GM10266 (cell line): ENCODE measurements at regions not wholly inside any gene's neighbourhood (a gene's known extent, or its start where the extent isn't known, plus 50 kb on each side); places are given as distances from the start of the nearest gene placed in this dataset.

Source experiments
- DNase-seq: peaks from one replicate; pipeline ENCODE4 v3.0.0; 2012; ENCODE audit errors: extremely low spot score
- TF ChIP-seq, protein P1 (sequence below): IDR thresholded peaks from 2 replicates; pipeline ENCODE4 v1.5.1; 2012; ENCODE audit warnings: mild to moderate bottlenecking, low read depth; ENCODE audit not compliant: control insufficient read depth, insufficient read depth; ENCODE audit errors: missing control alignments

DNA sequence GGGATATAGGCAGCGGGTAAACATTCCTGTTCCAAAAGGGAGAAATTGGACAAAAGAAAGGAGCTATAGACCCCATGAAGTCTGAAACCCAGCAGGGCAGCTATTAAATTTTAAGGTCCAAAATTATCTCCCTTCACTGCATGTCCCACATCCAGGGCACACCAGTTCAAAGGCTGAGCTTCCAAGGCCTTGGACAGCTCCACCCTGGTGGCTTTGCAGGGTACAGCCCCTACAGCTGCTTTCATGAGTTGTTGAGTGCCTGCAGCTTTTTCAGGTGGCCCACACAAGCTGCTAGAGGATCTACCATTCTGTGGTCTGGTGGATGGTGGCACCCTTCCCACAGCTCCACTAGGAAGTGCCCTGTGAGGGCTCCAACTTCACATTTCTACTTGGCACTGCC is 662.5 kb upstream of the PKN2 start:
- DNase-seq, result no peak
- TF ChIP-seq, protein P1, sequence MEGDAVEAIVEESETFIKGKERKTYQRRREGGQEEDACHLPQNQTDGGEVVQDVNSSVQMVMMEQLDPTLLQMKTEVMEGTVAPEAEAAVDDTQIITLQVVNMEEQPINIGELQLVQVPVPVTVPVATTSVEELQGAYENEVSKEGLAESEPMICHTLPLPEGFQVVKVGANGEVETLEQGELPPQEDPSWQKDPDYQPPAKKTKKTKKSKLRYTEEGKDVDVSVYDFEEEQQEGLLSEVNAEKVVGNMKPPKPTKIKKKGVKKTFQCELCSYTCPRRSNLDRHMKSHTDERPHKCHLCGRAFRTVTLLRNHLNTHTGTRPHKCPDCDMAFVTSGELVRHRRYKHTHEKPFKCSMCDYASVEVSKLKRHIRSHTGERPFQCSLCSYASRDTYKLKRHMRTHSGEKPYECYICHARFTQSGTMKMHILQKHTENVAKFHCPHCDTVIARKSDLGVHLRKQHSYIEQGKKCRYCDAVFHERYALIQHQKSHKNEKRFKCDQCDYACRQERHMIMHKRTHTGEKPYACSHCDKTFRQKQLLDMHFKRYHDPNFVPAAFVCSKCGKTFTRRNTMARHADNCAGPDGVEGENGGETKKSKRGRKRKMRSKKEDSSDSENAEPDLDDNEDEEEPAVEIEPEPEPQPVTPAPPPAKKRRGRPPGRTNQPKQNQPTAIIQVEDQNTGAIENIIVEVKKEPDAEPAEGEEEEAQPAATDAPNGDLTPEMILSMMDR, result no peak

- DNase-seq, result no peak
- TF ChIP-seq, protein P1, result no peak
Measured at GRCh38 chr1:88022516-88022915, 661.6 kb upstream of the PKN2 start.

DNA sequence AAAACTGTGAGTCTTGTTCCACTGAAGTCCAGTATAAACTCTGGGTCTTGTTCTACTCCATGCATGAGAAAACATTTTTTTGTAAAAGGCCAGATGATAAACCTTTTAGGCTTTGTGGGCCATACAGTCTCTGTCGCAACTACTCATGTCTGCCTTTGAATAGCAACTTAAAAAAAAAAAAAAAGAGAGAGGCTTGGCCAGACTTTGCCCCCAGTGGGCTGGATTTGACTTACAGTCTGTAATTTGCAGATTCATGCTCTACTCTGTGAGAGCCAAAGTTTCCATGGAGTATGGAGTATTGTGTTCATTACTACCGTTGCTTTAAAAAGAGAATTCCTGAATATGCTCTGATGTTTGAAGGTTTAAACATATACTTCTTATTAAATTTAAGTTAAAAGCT is 654.9 kb upstream of the PKN2 start:
- DNase-seq, result no peak

DNA sequence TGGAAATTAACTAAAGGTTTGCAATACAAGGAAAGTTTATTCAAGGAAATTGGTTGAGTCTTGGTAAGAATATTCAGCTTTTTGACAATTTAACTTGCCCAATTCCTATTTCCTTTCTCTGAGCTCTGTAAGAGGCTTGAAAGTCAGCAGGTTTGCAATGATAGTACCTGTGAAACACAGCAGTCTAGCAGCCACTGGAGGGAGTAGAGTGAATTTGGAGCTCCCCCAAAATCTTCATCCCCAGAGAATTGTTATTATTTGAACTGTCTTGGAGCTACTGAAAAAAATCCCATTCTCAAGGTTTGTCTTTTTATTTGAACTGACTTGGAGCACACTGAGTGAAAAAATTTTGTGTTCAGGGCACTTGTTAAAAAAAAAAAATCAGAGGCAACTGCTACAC is 654.2 kb upstream of the PKN2 start:
- TF ChIP-seq, protein P1, result no peak
- DNase-seq, result no peak

More for the DNA sequence above, 654.9 kb upstream of the PKN2 start:
- TF ChIP-seq, protein P1, result no peak

- TF ChIP-seq, protein P1, result no peak
- DNase-seq, result no peak
Measured at GRCh38 chr1:88035578-88035977, 648.5 kb upstream of the PKN2 start.

GRCh38 chr1:88036345-88037014 is 647.6 kb upstream of the PKN2 start:
- TF ChIP-seq, protein P1, result no peak
- DNase-seq, result no peak

DNA sequence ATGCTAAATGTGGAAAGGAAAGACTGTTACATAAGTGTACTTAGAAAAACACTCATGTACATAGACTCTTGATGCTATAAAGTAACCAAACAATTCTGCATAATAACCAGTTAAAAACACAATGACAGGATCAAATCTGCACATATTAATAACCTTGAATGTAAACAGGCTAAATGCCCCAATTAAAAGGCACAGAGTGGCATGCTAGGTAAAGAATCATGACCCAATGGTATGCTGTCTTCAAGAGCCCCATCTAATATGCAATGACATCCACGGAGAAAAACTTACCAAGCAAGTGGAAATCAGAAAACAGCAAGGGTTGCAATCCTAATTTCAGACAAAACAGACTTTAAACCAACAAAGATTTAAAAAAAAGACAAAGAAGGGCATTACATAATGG is 644.8 kb upstream of the PKN2 start:
- TF ChIP-seq, protein P1, result no peak
- DNase-seq, result no peak
